ENCODE measurements at regions not wholly inside any gene's neighbourhood (a gene's known extent, or its start where the extent isn't known, plus 50 kb on each side); places are given as distances from the start of the nearest gene placed in this dataset.

- DNase-seq (ENCODE audit: low spot score) = no peak
These were observed 561.5 kb downstream of the DNAJB9 start for GRCh38 chr7:109131141-109131540.

- DNase-seq (ENCODE audit: low spot score) = no peak
These were observed 567.2 kb downstream of the DNAJB9 start for GRCh38 chr7:109136893-109137292.

DNA sequence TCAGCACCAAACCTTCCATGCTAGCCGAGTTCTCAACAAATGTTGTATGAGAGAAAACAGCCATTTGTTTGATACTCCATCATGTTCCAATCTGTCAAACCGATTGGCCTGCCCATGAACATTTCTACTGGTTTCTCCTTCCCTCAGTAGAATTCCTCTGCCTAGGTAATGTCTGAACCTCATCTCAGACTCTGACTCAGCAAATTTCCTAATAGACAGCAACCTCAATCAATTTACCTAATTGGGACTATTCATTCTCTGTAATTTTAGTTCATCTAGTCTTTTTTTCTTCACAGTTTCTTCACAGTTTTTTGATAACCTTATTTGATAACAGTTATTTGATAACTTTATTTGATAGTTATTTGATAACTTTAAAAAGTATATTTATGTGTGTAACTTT lies 585.1 kb downstream of the DNAJB9 start:
- DNase-seq (ENCODE audit: low spot score) = no peak

DNA sequence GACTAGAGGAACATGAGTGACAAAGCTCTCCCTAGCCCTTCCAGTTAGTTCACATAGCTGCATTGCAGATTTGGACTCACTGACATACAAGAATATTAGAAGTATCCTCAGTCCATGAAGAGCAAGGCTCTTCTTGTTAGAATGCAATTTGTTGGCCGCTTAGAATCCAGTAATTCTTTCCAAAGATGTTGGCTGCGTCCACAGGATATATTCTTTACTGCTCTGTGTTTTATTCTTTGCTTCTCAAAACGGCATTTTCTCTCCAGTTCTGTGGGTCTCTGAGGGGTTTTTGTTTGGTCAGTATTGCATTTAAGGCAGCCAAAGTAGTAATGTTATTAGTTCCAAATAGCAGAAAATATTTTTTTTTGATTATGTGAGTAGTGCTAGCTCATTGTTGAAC lies 588.6 kb downstream of the DNAJB9 start:
- no peak for DNase-seq (ENCODE audit: low spot score)

DNA sequence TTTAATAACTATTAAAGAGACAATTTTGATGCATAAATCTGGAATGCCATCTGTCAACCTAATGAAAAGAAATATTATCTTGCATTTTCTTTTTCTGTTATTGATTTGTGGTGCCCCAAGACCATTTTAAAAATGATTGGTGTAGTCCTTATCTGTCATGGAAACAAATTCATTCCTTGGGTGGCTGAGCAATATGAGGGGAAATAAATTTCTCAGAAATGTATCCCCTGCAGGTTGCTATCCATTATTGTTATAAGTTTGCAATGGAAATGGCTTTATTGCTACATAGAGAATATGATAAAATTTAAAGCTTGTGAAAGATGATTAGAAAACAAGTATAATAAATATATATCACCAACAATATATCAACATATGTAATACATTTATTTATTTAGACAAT lies 607.0 kb downstream of the DNAJB9 start:
- no peak for DNase-seq (ENCODE audit: low spot score)

DNA sequence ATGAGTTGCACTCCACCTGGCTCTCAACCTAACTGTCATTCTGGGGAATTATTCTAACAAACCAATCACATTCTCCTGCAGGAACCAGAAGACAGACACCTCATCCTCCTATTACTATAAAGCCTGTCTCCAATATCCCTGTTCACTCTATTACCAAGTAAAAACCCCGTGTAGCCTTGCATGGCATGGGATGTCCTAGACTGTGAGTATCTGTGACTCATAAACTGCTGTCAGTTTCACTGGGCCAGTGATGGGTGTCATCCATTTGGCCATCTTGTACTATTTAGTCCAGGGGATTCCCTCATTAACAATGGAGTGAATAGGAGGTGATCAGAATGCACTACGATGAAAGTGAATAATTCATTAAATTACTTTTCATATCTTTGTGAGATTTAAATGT lies 608.7 kb downstream of the DNAJB9 start:
- DNase-seq (ENCODE audit: low spot score) = no peak

- DNase-seq (ENCODE audit: low spot score) = no peak
These were observed 609.9 kb downstream of the DNAJB9 start for GRCh38 chr7:109179601-109180000.

DNA sequence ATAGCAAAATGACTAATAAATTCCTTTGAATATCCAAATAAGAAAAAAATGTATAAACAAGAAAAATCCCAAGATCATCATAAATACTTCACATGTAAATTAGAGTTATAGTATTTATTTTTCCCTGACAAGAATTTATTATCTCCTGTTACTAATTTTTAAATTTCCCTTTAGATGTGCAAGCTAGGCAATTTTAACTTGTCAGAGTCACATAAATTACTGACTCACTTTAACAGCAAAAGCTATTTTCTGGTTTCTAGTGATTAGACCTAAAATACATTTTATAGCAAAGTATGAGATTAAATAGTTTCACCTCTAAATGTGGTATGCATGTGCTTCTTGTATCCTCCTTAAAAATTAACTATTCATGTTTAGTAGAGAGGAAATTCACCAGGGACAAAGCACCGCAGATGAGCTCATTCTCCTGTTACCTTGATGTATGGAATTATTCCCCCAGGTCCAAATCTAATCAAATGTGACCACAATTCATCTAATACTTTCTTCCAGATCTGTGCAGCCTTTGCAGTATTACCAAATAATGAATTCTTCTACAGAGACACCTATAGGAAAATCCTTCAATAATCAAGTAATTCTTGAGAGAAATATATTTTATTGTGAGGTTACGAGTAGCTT lies 621.2 kb downstream of the DNAJB9 start:
- DNase-seq (ENCODE audit: low spot score) = no peak

GRCh38 chr7:109206196-109206595 lies 636.5 kb downstream of the DNAJB9 start:
- DNase-seq (ENCODE audit: low spot score) = no peak

DNA sequence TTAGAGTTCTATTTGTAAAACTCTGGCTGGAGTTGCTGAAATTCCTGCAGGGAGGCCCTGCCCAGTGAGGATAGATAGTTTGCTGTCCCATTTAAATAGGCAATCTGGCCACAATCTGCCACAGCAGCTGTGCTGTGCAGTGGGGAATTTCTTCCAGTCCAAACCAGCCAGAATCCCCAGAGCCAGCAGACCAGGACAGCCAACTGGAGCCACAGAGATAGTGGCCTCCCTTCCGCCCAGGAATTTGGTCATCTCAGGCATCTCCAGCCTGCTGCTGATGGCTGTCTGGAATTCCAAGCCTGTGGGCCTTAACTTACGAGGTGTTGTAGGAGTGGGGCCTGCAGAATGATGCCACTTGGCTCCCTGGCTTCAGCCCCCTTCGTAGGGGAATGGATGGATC lies 643.4 kb downstream of the DNAJB9 start:
- no peak for DNase-seq (ENCODE audit: low spot score)

GRCh38 chr7:109215341-109215740 lies 645.7 kb downstream of the DNAJB9 start:
- DNase-seq (ENCODE audit: low spot score) = no peak

DNA sequence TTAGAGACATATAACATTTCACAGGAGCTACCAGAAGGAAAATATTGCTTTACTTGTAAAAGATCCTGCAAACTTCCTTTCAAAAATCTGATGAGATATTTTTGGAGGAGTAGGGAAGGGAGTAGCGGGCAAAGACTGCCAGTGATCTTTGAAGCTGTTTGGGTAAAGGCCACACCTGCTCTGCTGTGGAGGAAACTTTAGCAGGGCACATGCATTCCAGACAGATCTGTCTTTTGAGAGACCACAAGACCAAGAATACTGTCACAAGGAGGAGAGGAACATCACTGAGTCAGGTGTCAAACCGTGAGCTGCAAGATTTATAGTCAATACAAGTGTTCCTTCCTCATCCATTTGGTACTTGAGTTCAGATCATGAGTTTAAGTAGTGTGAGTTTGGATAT lies 654.4 kb downstream of the DNAJB9 start:
- DNase-seq (ENCODE audit: low spot score) = no peak

DNA sequence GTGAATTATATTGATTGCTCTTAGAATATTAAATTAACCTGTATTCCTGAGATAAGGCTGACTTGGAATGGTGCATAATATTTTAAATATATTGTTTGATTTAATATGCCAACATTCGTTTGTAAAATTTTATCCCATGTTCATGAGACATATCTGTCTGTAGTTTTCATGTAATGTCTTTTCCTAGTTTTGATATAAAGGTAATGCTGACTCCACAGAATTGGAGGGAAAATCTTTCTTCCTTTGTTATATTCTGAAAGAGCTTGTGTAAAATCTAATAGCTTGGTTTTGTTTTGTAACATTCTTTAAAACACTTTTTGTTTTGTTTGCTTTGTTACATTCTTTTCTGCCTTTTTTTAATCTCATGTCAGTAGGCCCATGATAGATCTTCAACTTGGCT lies 657.0 kb downstream of the DNAJB9 start:
- DNase-seq (ENCODE audit: low spot score) = no peak

GRCh38 chr7:109235316-109235715 lies 665.6 kb downstream of the DNAJB9 start:
- DNase-seq (ENCODE audit: low spot score) = no peak

- DNase-seq (ENCODE audit: low spot score) = no peak
These were observed 676.8 kb downstream of the DNAJB9 start for GRCh38 chr7:109246330-109247077.

- no peak for DNase-seq (ENCODE audit: low spot score)
These were observed 687.3 kb downstream of the DNAJB9 start for GRCh38 chr7:109256762-109257560.

DNA sequence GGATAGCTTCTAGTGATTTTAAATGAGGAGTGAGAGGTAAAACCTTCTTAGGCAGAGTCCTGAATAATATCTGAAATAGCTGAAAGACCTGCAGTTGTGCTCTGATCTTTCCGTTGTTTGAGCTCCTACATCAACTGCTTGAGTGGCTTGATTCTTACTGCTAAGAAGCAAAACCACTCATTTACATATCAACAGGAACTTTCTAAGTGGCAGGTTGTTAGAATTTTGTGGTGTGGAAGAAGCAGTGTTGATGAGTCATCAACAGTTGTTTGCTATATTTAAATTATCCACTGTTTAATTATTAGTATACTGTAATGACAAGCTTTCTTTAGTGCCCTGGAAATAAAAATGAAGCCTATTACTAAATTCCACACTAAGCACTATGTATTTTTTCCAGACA lies 689.5 kb downstream of the DNAJB9 start:
- DNase-seq (ENCODE audit: low spot score) = no peak

DNA sequence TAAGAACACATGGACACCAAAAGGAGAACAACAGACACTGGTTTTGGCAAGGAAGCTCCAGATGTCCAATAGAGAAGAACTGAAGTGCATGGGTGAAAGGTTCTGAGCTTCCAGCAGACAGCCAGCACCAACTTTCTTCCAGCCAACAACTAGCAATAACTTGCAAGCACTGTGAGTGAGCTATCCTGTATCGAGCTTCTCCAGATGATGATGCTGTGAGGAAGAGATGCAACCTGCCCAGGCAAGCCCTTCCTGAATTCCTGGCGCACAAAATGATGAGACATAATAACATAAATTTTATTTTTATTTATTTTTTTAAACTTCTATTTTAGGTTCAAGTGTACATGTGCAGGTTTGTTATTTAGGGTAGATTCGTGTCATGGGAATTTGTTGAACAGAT lies 692.1 kb downstream of the DNAJB9 start:
- DNase-seq (ENCODE audit: low spot score) = no peak

DNA sequence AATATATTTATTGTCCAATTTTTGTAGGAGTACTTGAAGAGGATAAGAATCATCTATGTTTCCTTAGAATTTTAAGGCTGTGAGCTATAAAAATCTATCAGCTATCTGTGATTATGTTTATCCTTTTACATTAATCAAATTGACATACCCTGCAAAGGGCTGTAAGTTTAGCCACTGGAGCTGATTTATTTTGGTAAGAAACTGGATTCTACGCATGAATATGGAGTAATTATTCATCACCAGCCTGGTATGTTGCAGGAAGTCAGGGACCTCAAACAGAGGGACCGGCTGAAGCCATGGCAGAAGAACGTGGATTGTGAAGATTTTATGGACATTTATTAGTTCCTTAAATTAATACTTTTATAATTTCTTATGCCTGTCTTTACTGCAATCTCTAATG lies 696.9 kb downstream of the DNAJB9 start:
- DNase-seq (ENCODE audit: low spot score) = no peak

DNA sequence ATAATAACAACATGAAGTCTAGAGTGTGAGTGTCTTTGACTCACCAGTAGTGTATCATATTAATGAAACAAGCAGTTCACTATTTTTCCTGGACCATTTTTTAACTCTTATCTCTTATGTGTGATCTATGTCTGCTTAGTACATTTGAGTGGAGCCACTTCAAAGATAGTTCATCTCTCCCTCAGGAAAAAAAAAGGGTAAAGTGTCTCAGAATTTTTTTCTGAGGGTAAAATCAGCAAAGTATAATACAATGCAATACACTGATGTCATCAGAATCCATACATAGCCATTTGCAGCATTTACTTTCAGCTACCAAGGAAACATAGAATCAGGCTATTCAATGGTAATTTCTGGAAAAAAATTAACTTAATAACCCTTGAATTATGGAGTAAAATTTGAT lies 706.7 kb downstream of the DNAJB9 start:
- no peak for DNase-seq (ENCODE audit: low spot score)

DNA sequence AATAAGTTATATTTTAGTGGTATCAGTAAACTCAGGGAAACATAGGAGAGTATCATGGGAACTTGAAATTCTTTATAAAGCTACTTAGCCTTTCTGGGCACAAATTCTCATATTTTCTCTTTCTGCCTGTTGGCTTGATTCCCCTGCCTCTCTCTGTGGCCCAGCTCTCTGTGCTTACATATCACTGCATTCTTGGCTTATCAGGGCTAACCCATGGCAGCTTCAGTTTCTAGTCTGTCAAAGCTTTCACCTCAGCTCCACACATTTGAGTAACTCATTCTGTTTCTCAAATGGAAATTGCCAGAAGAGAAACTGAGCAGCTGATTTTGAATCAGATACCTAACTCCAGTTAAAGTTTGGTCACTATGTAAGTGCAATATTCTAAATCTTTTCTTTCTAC lies 713.1 kb downstream of the DNAJB9 start:
- DNase-seq (ENCODE audit: low spot score) = no peak

DNA sequence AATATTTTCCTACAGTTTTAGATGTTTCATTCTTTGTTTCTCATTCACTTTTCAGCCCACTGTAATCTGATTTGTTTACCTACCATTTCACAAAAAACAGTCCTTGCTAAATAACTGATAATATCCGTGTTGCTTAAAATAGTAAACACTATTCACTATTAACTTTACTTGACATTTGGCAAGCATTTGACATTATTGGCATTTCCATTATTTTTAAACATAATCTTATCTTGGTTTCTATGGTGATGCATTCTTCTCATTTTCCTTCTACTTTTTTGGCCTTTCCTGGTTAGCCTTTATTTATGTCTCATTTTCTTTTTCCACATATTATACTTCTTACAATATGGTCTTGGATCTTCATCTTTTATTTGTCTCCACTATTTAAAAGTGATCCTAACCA lies 715.3 kb downstream of the DNAJB9 start:
- no peak for DNase-seq (ENCODE audit: low spot score)

- DNase-seq (ENCODE audit: low spot score) = no peak
These were observed 725.5 kb downstream of the DNAJB9 start for GRCh38 chr7:109295158-109295557.

Data from AG08395 (cell line).